ENCODE measurements at regions not wholly inside any gene's neighbourhood (a gene's known extent, or its start where the extent isn't known, plus 50 kb on each side); places are given as distances from the start of the nearest gene placed in this dataset.

DNA sequence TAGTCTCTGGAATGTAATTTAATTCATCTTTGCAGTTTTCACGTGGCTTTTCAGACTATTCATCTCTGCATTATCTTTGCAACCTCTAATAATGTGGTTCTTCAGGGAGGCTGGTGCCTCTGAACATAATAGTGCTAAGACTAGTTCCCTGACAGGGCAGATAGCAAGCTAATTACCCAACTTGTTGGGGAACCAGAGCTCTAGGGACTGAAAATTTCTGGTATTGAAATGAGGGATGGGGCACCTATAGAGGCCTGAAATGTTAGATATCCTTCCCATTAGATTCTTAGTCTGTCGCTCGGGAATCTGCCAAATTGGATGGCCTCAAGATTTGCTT is 693.6 kb upstream of the MAP3K7 start:
- H2AFZ ChIP-seq (ENCODE audit: low read length): no peak overlapping the region
- H4K8ac ChIP-seq (replicated peaks; ENCODE audit: insufficient read length, low read depth, low read length): no peak overlapping the region
- no peaks in the 10 kb centered on the region for H4K20me1 ChIP-seq (ENCODE audit: control insufficient read depth, insufficient read depth, insufficient read length)
- no peak overlapping the region for H3K9ac ChIP-seq (ENCODE audit: extremely low read depth, insufficient read length, low read length)
- H2AK5ac ChIP-seq (ENCODE audit: insufficient read length, low read length): no peak overlapping the region
- no peak overlapping the region for H3K56ac ChIP-seq (ENCODE audit: insufficient read length, low read depth, low read length)
- no peak overlapping the region for H3K4me2 ChIP-seq (ENCODE audit: insufficient read depth, insufficient read length, low read length)
- no peaks in the 10 kb centered on the region for H3K9me3 ChIP-seq (ENCODE audit: control insufficient read depth, low read depth, low read length)
- no CpG with 5 or more reads among the region's 3 CpGs for WGBS (ENCODE audit: extremely low coverage, insufficient read length, low lambda C conversion rate)
- H2BK12ac ChIP-seq (ENCODE audit: insufficient read length, low read depth, low read length): no peak overlapping the region
- H2BK120ac ChIP-seq (ENCODE audit: low read depth, low read length, poor library complexity, severe bottlenecking): no peak overlapping the region
- no peaks in the 10 kb centered on the region for H3K36me3 Mint-ChIP-seq (ENCODE audit: insufficient read depth in 1 of 3, low read depth in 3 of 3)
- no peak overlapping the region for H2BK15ac ChIP-seq (ENCODE audit: low read depth, low read length)
- TF ChIP-seq, protein P1, sequence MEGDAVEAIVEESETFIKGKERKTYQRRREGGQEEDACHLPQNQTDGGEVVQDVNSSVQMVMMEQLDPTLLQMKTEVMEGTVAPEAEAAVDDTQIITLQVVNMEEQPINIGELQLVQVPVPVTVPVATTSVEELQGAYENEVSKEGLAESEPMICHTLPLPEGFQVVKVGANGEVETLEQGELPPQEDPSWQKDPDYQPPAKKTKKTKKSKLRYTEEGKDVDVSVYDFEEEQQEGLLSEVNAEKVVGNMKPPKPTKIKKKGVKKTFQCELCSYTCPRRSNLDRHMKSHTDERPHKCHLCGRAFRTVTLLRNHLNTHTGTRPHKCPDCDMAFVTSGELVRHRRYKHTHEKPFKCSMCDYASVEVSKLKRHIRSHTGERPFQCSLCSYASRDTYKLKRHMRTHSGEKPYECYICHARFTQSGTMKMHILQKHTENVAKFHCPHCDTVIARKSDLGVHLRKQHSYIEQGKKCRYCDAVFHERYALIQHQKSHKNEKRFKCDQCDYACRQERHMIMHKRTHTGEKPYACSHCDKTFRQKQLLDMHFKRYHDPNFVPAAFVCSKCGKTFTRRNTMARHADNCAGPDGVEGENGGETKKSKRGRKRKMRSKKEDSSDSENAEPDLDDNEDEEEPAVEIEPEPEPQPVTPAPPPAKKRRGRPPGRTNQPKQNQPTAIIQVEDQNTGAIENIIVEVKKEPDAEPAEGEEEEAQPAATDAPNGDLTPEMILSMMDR (conservative IDR thresholded peaks at IDR 0.05): no peak
- no peak overlapping the region for H3K27ac Mint-ChIP-seq
- no peak overlapping the region for H3K23ac ChIP-seq (ENCODE audit: insufficient read length, low read depth, low read length)
- no peak overlapping the region for H3K4me3 Mint-ChIP-seq
- no peak overlapping the region for H2BK5ac ChIP-seq (ENCODE audit: insufficient read length, low read length)
- peaks cover 9% of the 10 kb centered on the region for H3K4me1 ChIP-seq (ENCODE audit: insufficient read depth, low read length)
- no peak overlapping the region for H3K18ac ChIP-seq (ENCODE audit: insufficient read length, low read depth, low read length)
- no peaks in the 10 kb centered on the region for H3K23me2 ChIP-seq (ENCODE audit: insufficient read length, low read depth, low read length, poor library complexity, severe bottlenecking)
- H3K79me2 ChIP-seq (ENCODE audit: insufficient read depth, low read length): no peaks in the 10 kb centered on the region
- DNase-seq: no peak
- H3K27me3 Mint-ChIP-seq (ENCODE audit: low read depth): peaks cover 80% of the 10 kb centered on the region
- H3T11ph ChIP-seq (ENCODE audit: low read length): no peak overlapping the region
- no peak overlapping the region for H3K4ac ChIP-seq (ENCODE audit: low read depth, low read length)
- no peaks in the 10 kb centered on the region; the same call in 1 of the 2 replicates for H3K27me3 ChIP-seq (ENCODE audit: insufficient read depth, low read length)
- no peak overlapping the region for H4K91ac ChIP-seq (ENCODE audit: insufficient read length, low read depth, low read length)
- peaks cover 23 to 24% of the 10 kb centered on the region in 2 experiments for H3K4me1 Mint-ChIP-seq
- no peak overlapping the region for H2BK20ac ChIP-seq (ENCODE audit: low read depth, low read length, poor library complexity, severe bottlenecking)
- H3K79me1 ChIP-seq (ENCODE audit: insufficient read depth, low read depth, low read length, poor library complexity, severe bottlenecking): no peaks in the 10 kb centered on the region
- H3K9me3 Mint-ChIP-seq: no peaks in the 10 kb centered on the region
- no peak overlapping the region for H3K14ac ChIP-seq (ENCODE audit: insufficient read depth, low read length)
- H3K27ac ChIP-seq (ENCODE audit: insufficient read length, low read depth, low read length): no peak overlapping the region
- no peak overlapping the region for H4K5ac ChIP-seq (ENCODE audit: insufficient read length, low read depth, low read length)

Measured in H9 (cell line).